Motor neuron (in vitro differentiated cells): ENCODE measurements at regions not wholly inside any gene's neighbourhood (a gene's known extent, or its start where the extent isn't known, plus 50 kb on each side); places are given as distances from the start of the nearest gene placed in this dataset.

ENCODE experiments used
- ATAC-seq, 8 experiments: fragments of 200-7000 bp; cut with Tn5 transposase; replicated peaks in 6 of 8; 2 replicates each; pipeline ENCODE4 v1.8.0; 2021; ENCODE audit warnings: mild to moderate bottlenecking in 8 of 8, moderate library complexity in 8 of 8
- H3K27ac ChIP-seq, 2 donors: fragments of 250-450 bp; sonication (Bioruptor Pico); 2 replicates each; pipeline ENCODE4 v1.9.0; 2021; ENCODE audit warnings: antibody characterized with exemption in 2 of 2, mild to moderate bottlenecking in 2 of 2, moderate library complexity in 1 of 2
- H3K4me1 ChIP-seq, 2 donors: fragments of 250-450 bp; sonication (Bioruptor Pico); replicated peaks in 1 of 2; 2 replicates each; pipeline ENCODE4 v1.6.1; 2021; ENCODE audit warnings: antibody characterized with exemption in 2 of 2, mild to moderate bottlenecking in 2 of 2, moderate library complexity in 1 of 2
- H3K4me3 ChIP-seq, 5 donors: fragments of 250-450 bp; sonication (Bioruptor Pico); 2 replicates each; pipeline ENCODE4 v1.9.0; 2021; ENCODE audit warnings: antibody characterized with exemption in 5 of 5, mild to moderate bottlenecking in 5 of 5, moderate library complexity in 4 of 5
- WGBS, 10 experiments: fragments of 450-650 bp; shearing (Covaris generic); methylation state at CpG; one replicate each; pipeline ENCODE4 v1.0.0; 2022; 5-methylcytosine and 5-hydroxymethylcytosine counted together
- in situ Hi-C, 9 experiments: fragments of 400-800 bp; cut with MboI; loops; one replicate each; pipeline ENCODE4 v1.15.0; 2021; ENCODE audit warnings: low sequenced_read_pairs in 9 of 9, low pct_unique_long_range_greater_than_20kb in 2 of 9; ENCODE audit not compliant: unreplicated experiment in 9 of 9

GRCh38 chr18:38256366-38256765 is 690.8 kb upstream of the CELF4 start:
- Histone ChIP-seq H3K4me1 (peaks cover 3% of the 10 kb centered on the region in 2 donors), H3K27ac (no peak overlapping the region), H3K4me3 (no peak overlapping the region)
- ATAC-seq, result peak in 1 of 8 experiments; percentile 31
- WGBS, 10 experiments, result 13 to 88% (median 40%) methylated on average over 1 to 2 of the region's 2 CpGs; no CpG with 5 or more reads in 3 of the 10 experiments
- in situ Hi-C loops, result no loop called here

DNA sequence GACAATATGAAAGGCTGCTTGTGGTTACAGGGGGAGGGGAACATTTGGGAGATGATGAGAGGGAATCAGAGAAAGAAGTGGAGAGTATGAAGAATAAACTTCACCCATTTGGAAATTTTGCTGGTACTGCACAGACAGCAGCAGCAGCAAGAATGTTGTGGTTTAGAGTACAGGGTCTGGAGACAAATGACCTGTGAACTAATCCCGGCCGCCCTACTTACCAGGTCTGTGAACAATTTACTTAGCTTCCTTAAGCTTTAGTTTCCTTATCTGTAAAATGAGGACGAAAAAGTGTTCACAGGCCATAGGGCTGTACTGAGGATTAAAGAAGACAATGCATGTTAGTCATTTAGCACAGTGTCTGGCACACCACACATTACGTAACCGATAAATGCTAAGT is 685.4 kb upstream of the CELF4 start:
- Histone ChIP-seq H3K27ac (no peak overlapping the region), H3K4me3 (no peak overlapping the region), H3K4me1 (peaks cover 2 to 3% of the 10 kb centered on the region in 2 donors)
- in situ Hi-C loops, result no loop called here
- 0 to 100% (median 67%) methylated on average over 1 to 5 of the region's 5 CpGs; no CpG with 5 or more reads in 1 of the 10 experiments for WGBS, 10 experiments
- ATAC-seq, result no peak

GRCh38 chr18:38244480-38244879 is 678.9 kb upstream of the CELF4 start:
- WGBS, 10 experiments, result 0 to 100% (median 90%) methylated on average over 1 to 3 of the region's 3 CpGs; no CpG with 5 or more reads in 2 of the 10 experiments
- ATAC-seq, result no peak
- Histone ChIP-seq H3K4me3 (no peak overlapping the region), H3K4me1 (no peaks in the 10 kb centered on the region), H3K27ac (no peak overlapping the region)
- in situ Hi-C loops, result no loop called here

DNA sequence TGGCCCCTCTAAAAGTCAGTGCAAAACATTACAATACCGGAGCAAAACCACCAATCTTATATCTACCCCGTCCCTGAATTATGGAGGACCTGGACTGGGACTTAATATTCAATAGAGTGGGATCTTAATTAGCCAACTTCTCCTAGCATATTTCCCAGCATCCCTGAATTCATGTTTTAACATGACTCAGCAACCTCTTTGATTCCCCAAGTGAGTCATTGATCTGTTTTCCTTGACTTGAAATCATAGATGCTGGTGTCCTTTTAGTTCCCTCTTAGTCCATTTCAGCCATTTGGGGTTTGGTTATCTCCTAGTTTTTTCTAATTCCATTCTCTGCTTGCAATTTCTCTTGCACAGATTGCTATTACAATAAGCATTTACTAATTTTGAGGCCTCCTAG is 677.7 kb upstream of the CELF4 start:
- Histone ChIP-seq H3K27ac (no peak overlapping the region), H3K4me1 (peaks cover 0 to 7% of the 10 kb centered on the region in 2 donors), H3K4me3 (no peak overlapping the region)
- in situ Hi-C loops, result no loop called here
- ATAC-seq, result no peak
- 0 to 100% (median 68%) methylated on average over 1 to 2 of the region's 2 CpGs; no CpG with 5 or more reads in 2 of the 10 experiments for WGBS, 10 experiments

DNA sequence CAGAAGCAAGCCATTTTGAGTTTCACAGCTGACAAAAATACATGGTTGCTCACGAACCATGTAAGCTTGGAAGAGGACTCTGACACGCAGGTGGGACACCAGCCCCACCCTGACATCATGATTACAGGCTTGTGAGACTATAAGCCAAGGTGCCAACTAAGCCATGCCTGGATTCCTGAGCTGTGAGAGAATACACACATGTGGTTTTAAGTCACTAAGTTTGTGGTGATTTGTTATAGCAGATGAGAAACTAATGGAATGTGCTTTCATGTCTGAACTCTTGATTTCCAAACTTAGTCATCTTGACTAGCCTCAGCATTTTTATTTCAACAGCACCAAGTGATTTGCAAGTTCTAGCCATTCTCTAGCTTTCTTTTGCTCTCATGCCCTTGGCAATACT is 676.1 kb upstream of the CELF4 start:
- WGBS, 10 experiments, result 0 to 100% (median 69%) methylated on average over 1 to 2 of the region's 2 CpGs; no CpG with 5 or more reads in 2 of the 10 experiments
- Histone ChIP-seq H3K4me1 (peaks cover 0 to 7% of the 10 kb centered on the region in 2 donors), H3K4me3 (no peak overlapping the region), H3K27ac (no peak overlapping the region)
- in situ Hi-C loops, result no loop called here
- ATAC-seq, result no peak

- in situ Hi-C loops, result no loop called here
- Histone ChIP-seq H3K4me1 (peaks cover 0 to 7% of the 10 kb centered on the region in 2 donors), H3K27ac (no peak overlapping the region), H3K4me3 (no peak overlapping the region)
- no peak for ATAC-seq
- 18 to 100% (median 56%) methylated on average over 3 to 6 of the region's 6 CpGs; no CpG with 5 or more reads in 4 of the 10 experiments for WGBS, 10 experiments
Measured at GRCh38 chr18:38241216-38241615, 675.6 kb upstream of the CELF4 start.

GRCh38 chr18:38239606-38240005 is 674.0 kb upstream of the CELF4 start:
- in situ Hi-C loops, result no loop called here
- ATAC-seq, result no peak
- 8 to 85% (median 63%) methylated on average over 2 to 5 of the region's 5 CpGs for WGBS, 10 experiments
- Histone ChIP-seq H3K4me1 (peaks cover 0 to 7% of the 10 kb centered on the region in 2 donors), H3K27ac (no peak overlapping the region), H3K4me3 (no peak overlapping the region)

GRCh38 chr18:38237796-38238195 is 672.2 kb upstream of the CELF4 start:
- no peak overlapping the region for H3K27ac ChIP-seq
- peaks cover 0 to 7% of the 10 kb centered on the region in 2 donors for H3K4me1 ChIP-seq
- in situ Hi-C loops, result no loop called here
- H3K4me3 ChIP-seq, result no peak overlapping the region
- ATAC-seq, result no peak
- 0 to 100% (median 63%) methylated on average over 1 of the region's 1 CpG; no CpG with 5 or more reads in 5 of the 10 experiments for WGBS, 10 experiments

GRCh38 chr18:38221476-38222100 is 656.0 kb upstream of the CELF4 start:
- whole genome bisulfite sequencing, 10 experiments, result 0 to 93% (median 75%) methylated on average over 1 to 4 of the region's 7 CpGs; no CpG with 5 or more reads in 1 of the 10 experiments
- peak in 1 of 8 experiments; percentile 42 for ATAC-seq
- in situ Hi-C loops, result no loop called here
- Histone ChIP-seq H3K4me1 (no peaks in the 10 kb centered on the region), H3K27ac (no peak overlapping the region), H3K4me3 (no peak overlapping the region)

GRCh38 chr18:38198956-38199355 is 633.4 kb upstream of the CELF4 start:
- Histone ChIP-seq H3K27ac (no peak overlapping the region), H3K4me1 (no peaks in the 10 kb centered on the region), H3K4me3 (no peak overlapping the region)
- no peak for ATAC-seq
- 0 to 60% (median 22%) methylated on average over 1 of the region's 1 CpG; no CpG with 5 or more reads in 3 of the 10 experiments for WGBS, 10 experiments
- in situ Hi-C loops, result no loop called here

GRCh38 chr18:38198526-38198925 is 632.9 kb upstream of the CELF4 start:
- H3K4me3 ChIP-seq, result no peak overlapping the region
- H3K27ac ChIP-seq, result no peak overlapping the region
- ATAC-seq, result no peak
- H3K4me1 ChIP-seq, result no peaks in the 10 kb centered on the region
- 0 to 100% (median 73%) methylated on average over 1 of the region's 1 CpG; no CpG with 5 or more reads in 4 of the 10 experiments for WGBS, 10 experiments
- in situ Hi-C loops, result no loop called here

- Histone ChIP-seq H3K4me3 (no peak overlapping the region), H3K4me1 (no peaks in the 10 kb centered on the region), H3K27ac (no peak overlapping the region)
- in situ Hi-C loops, result no loop called here
- 0 to 100% (median 53%) methylated on average over 1 of the region's 1 CpG for WGBS, 10 experiments
- no peak for ATAC-seq
Measured at GRCh38 chr18:38186491-38186890, 620.9 kb upstream of the CELF4 start.

- Histone ChIP-seq H3K27ac (no peak overlapping the region), H3K4me1 (no peaks in the 10 kb centered on the region), H3K4me3 (no peak overlapping the region)
- ATAC-seq, result no peak
- 0 to 82% (median 39%) methylated on average over 2 to 3 of the region's 3 CpGs; no CpG with 5 or more reads in 2 of the 10 experiments for WGBS, 10 experiments
- in situ Hi-C loops, result no loop called here
Measured at GRCh38 chr18:38174594-38174993, 609.0 kb upstream of the CELF4 start.

GRCh38 chr18:38174173-38174572 is 608.6 kb upstream of the CELF4 start:
- in situ Hi-C loops, result no loop called here
- Histone ChIP-seq H3K27ac (no peak overlapping the region), H3K4me3 (no peak overlapping the region), H3K4me1 (no peaks in the 10 kb centered on the region)
- 9 to 100% (median 83%) methylated on average over 1 of the region's 1 CpG; no CpG with 5 or more reads in 1 of the 10 experiments for WGBS, 10 experiments
- no peak for ATAC-seq
